ENCODE measurements at regions not wholly inside any gene's neighbourhood (a gene's known extent, or its start where the extent isn't known, plus 50 kb on each side); places are given as distances from the start of the nearest gene placed in this dataset.

DNA sequence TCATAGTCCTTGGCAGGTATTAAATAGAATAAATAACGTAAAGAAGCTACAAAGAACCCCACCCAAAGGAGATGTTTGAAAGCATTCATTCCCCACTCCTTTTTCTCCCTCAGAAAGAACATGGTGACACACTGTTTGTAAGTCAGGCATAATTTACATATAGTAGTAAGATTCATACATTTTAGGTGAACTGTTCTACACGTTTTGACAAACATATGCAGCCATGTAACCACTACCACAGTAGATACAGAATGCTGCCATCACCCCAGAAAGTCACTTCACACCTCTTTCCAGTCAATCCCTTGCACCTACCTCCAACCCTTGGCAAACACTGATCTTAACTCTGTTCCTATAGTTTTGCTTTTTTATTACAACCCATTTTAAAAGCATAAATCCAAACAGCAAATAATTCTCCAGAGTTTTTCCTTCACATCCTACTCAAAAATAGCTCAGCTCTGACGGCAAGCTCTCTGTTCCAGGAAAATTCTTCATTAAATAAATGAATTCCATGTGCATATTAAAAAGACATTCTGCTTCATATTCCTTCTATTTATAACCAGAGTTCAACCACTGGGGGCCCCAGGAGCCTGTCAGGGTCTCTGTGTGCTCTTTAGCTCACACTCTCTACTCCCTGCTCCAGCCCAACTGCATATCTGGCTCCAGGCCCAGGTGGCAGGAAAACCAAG is 258.8 kb downstream of the PLPP3 start:
- 70 to 85% methylated on average over 3 of the region's 3 CpGs for WGBS, 2 experiments
- Histone ChIP-seq H3K4me3 (ENCODE audit: insufficient read depth, low read depth, low read length) (no peak overlapping the region), H3K9me3 (ENCODE audit: control insufficient read depth, low read length) (no peaks in the 10 kb centered on the region), H3K27me3 (ENCODE audit: control insufficient read depth, insufficient read depth, low read length, poor library complexity, severe bottlenecking) (no peaks in the 10 kb centered on the region), H3K36me3 (ENCODE audit: control insufficient read depth, insufficient read depth, low read length) (no peaks in the 10 kb centered on the region), H3K4me1 (ENCODE audit: control insufficient read depth, insufficient read depth, low read length) (no peaks in the 10 kb centered on the region), H3K27ac (ENCODE audit: insufficient read depth, low read depth, low read length, poor library complexity, severe bottlenecking) (no peak overlapping the region)

DNA sequence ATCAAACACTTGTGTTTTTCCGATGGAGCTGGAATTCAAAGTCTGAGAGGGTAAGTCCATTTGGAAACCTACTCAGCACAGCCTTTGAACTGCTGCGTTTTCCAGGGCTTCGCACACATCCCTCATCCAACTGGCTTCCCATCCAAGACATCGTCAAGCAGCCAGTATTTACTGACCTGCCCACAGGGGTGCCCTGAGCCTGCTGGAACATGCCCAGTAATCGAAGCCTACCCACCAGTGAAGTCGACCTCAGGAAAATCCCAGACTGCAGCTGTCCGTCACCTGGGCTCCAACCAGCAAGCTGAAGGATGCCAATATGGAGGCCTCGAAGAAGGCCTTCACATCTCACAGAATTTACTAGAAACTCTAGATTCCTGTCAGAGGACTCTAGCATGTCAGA is 261.6 kb downstream of the PLPP3 start:
- Histone ChIP-seq H3K27me3 (ENCODE audit: control insufficient read depth, insufficient read depth, low read length, poor library complexity, severe bottlenecking) (no peaks in the 10 kb centered on the region), H3K27ac (ENCODE audit: insufficient read depth, low read depth, low read length, poor library complexity, severe bottlenecking) (no peak overlapping the region), H3K4me1 (ENCODE audit: control insufficient read depth, insufficient read depth, low read length) (no peaks in the 10 kb centered on the region), H3K36me3 (ENCODE audit: control insufficient read depth, insufficient read depth, low read length) (no peaks in the 10 kb centered on the region), H3K4me3 (ENCODE audit: insufficient read depth, low read depth, low read length) (no peak overlapping the region), H3K9me3 (ENCODE audit: control insufficient read depth, low read length) (no peaks in the 10 kb centered on the region)
- WGBS, 2 experiments = 95 to 97% methylated on average over 8 of the region's 8 CpGs

DNA sequence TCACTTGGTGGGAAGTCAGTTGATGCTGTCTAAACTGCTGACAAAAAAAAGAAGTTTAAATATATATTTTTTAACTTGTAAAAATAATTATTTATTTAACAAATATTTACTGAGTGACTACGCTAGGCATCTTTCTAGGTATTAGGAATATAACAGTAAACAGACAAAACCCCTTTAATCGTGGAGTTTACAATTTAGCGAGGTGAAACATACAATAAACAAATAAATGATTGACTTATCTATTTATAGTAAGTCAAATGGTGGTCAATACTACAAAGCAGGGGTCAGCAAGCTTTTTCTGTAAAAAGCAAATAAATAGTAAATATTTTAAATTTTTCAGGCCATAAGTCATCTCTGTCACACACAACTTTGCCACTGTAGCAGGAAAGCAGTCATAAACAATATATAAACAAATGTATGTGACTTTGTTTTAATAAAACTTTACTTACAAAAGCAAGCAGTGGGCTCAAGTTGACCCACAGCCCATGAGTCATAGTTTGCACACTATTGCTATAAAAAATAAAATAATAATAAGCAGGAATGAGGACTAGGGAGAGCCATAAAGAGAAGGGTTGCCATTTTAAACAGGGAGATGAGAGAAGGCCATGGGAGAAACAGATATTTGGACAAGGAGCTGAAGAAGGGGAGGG is 263.9 kb downstream of the PLPP3 start:
- H3K9me3 ChIP-seq (ENCODE audit: control insufficient read depth, low read length) = no peaks in the 10 kb centered on the region
- no peak overlapping the region for H3K4me3 ChIP-seq (ENCODE audit: insufficient read depth, low read depth, low read length)
- 100% methylated on average over 2 of the region's 3 CpGs; no CpG with 5 or more reads in 1 of the 2 experiments for WGBS, 2 experiments
- H3K4me1 ChIP-seq (ENCODE audit: control insufficient read depth, insufficient read depth, low read length) = no peaks in the 10 kb centered on the region
- no peak overlapping the region for H3K27ac ChIP-seq (ENCODE audit: insufficient read depth, low read depth, low read length, poor library complexity, severe bottlenecking)
- H3K27me3 ChIP-seq (ENCODE audit: control insufficient read depth, insufficient read depth, low read length, poor library complexity, severe bottlenecking) = no peaks in the 10 kb centered on the region
- H3K36me3 ChIP-seq (ENCODE audit: control insufficient read depth, insufficient read depth, low read length) = no peaks in the 10 kb centered on the region

DNA sequence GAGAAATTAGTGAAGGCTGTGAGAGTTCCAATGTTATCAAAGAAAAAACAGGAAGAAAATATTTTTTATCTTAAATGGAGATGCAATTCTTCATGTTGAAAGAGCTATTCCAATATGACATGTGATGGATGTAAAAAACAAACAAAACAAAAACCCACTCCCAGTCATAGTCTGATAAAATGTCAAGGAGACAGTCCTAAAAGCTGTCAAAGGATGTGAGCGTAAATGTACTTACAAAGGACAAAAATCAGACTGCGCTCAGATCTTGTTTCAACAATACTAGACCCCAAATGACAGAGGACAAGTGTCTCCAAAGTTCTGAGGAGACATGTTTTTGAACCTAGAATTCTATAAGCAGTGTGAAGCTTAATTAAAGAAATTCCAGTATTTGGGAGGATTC is 265.8 kb downstream of the PLPP3 start:
- Histone ChIP-seq H3K9me3 (ENCODE audit: control insufficient read depth, low read length) (no peaks in the 10 kb centered on the region), H3K4me3 (ENCODE audit: insufficient read depth, low read depth, low read length) (no peak overlapping the region), H3K27me3 (ENCODE audit: control insufficient read depth, insufficient read depth, low read length, poor library complexity, severe bottlenecking) (no peaks in the 10 kb centered on the region), H3K36me3 (ENCODE audit: control insufficient read depth, insufficient read depth, low read length) (no peaks in the 10 kb centered on the region), H3K4me1 (ENCODE audit: control insufficient read depth, insufficient read depth, low read length) (no peaks in the 10 kb centered on the region), H3K27ac (ENCODE audit: insufficient read depth, low read depth, low read length, poor library complexity, severe bottlenecking) (no peak overlapping the region)
- 98 to 100% methylated on average over 2 of the region's 2 CpGs for WGBS, 2 experiments

DNA sequence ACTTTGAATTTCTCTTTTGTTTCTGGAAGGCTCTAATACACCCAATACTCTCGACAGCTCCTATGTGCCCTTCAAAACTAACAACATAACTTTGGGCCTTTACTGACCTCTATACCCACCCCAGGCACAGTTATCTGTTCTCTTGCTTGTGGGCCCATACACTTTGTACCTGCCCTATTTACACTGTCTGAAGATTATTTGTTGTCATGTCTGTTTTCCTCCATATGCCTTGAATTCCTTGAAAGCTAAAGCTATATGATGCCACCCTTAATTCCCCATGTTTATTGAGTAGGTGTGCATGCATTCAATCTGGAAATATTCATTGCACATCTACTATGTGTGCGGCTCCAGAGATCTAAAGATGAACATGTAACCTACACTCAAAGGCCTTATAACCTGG is 267.6 kb downstream of the PLPP3 start:
- no peaks in the 10 kb centered on the region for H3K9me3 ChIP-seq (ENCODE audit: control insufficient read depth, low read length)
- WGBS, 2 experiments = 59 to 63% methylated on average over 2 of the region's 2 CpGs
- no peaks in the 10 kb centered on the region for H3K27me3 ChIP-seq (ENCODE audit: control insufficient read depth, insufficient read depth, low read length, poor library complexity, severe bottlenecking)
- no peaks in the 10 kb centered on the region for H3K4me1 ChIP-seq (ENCODE audit: control insufficient read depth, insufficient read depth, low read length)
- H3K36me3 ChIP-seq (ENCODE audit: control insufficient read depth, insufficient read depth, low read length) = no peaks in the 10 kb centered on the region
- H3K27ac ChIP-seq (ENCODE audit: insufficient read depth, low read depth, low read length, poor library complexity, severe bottlenecking) = no peak overlapping the region
- no peak overlapping the region for H3K4me3 ChIP-seq (ENCODE audit: insufficient read depth, low read depth, low read length)

DNA sequence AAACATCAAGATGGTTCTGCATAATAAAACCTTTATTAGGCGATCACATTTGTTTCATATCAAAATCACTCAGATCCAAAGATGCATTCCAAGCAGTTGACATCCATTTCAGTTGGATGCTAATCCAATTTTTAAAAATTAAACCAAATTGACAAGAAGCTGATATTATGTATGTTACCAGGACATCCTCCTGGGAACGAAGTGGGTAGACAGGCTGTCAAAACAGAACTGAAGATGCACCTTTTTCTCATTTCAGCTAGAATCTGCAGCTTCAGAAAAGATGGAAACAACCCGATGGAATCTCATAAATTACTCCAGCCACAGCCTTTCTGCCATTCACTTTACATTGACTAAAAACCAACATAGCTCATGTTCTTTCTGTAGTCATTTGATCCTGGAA is 268.4 kb downstream of the PLPP3 start:
- no peaks in the 10 kb centered on the region for H3K9me3 ChIP-seq (ENCODE audit: control insufficient read depth, low read length)
- no peak overlapping the region for H3K27ac ChIP-seq (ENCODE audit: insufficient read depth, low read depth, low read length, poor library complexity, severe bottlenecking)
- WGBS, 2 experiments = 94 to 95% methylated on average over 3 of the region's 3 CpGs

DNA sequence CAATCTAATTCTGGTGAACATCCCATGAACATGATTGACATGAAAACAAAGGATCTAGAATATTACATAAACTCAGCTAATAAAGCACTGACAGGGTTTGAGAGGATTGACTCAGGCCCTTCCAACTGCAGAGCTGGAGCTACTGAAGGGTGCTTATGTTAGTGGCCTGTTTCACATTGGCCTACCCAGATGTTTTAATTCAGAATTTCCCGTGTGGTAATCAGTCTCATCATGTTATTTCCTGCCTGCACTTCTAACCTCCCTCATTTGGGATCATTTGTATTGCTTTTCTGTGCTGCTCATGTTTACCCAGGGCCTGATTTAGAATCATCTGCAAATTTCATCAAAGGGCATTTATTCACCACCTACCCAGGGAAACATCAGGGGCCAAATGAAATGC is 270.3 kb downstream of the PLPP3 start:
- H3K4me1 ChIP-seq (ENCODE audit: control insufficient read depth, insufficient read depth, low read length) = no peaks in the 10 kb centered on the region
- WGBS, 2 experiments = 92 to 94% methylated on average over 1 of the region's 1 CpG
- no peaks in the 10 kb centered on the region for H3K36me3 ChIP-seq (ENCODE audit: control insufficient read depth, insufficient read depth, low read length)
- H3K27me3 ChIP-seq (ENCODE audit: control insufficient read depth, insufficient read depth, low read length, poor library complexity, severe bottlenecking) = no peaks in the 10 kb centered on the region
- H3K27ac ChIP-seq (ENCODE audit: insufficient read depth, low read depth, low read length, poor library complexity, severe bottlenecking) = no peak overlapping the region
- no peak overlapping the region for H3K4me3 ChIP-seq (ENCODE audit: insufficient read depth, low read depth, low read length)
- H3K9me3 ChIP-seq (ENCODE audit: control insufficient read depth, low read length) = no peaks in the 10 kb centered on the region

More for the DNA sequence above, 268.4 kb downstream of the PLPP3 start:
- Histone ChIP-seq H3K4me1 (ENCODE audit: control insufficient read depth, insufficient read depth, low read length) (no peaks in the 10 kb centered on the region), H3K27me3 (ENCODE audit: control insufficient read depth, insufficient read depth, low read length, poor library complexity, severe bottlenecking) (no peaks in the 10 kb centered on the region), H3K4me3 (ENCODE audit: insufficient read depth, low read depth, low read length) (no peak overlapping the region), H3K36me3 (ENCODE audit: control insufficient read depth, insufficient read depth, low read length) (no peaks in the 10 kb centered on the region)

DNA sequence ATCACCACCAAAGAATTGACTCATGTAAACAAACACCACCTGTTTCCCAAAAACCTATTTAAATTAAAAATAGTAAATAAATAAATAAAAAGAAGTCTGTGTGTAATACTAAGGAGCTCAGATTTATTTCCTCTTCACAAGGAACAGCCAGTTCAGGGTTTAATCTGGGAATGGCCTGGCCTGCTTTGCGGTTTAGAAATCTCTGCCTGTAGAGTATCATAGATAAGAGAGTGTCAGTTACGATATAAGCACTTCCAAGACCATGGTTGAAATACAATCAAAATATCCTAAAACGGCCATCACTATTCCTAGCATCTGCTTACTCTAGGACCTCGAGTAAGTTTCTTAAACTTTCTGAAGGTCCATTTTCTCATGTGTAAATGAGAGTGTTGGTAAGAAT is 274.4 kb downstream of the PLPP3 start:
- Histone ChIP-seq H3K4me3 (ENCODE audit: insufficient read depth, low read depth, low read length) (no peak overlapping the region), H3K4me1 (ENCODE audit: control insufficient read depth, insufficient read depth, low read length) (no peaks in the 10 kb centered on the region), H3K36me3 (ENCODE audit: control insufficient read depth, insufficient read depth, low read length) (no peaks in the 10 kb centered on the region), H3K27ac (ENCODE audit: insufficient read depth, low read depth, low read length, poor library complexity, severe bottlenecking) (no peak overlapping the region), H3K9me3 (ENCODE audit: control insufficient read depth, low read length) (no peaks in the 10 kb centered on the region), H3K27me3 (ENCODE audit: control insufficient read depth, insufficient read depth, low read length, poor library complexity, severe bottlenecking) (no peaks in the 10 kb centered on the region)
- 97 to 100% methylated on average over 4 of the region's 4 CpGs for WGBS, 2 experiments

DNA sequence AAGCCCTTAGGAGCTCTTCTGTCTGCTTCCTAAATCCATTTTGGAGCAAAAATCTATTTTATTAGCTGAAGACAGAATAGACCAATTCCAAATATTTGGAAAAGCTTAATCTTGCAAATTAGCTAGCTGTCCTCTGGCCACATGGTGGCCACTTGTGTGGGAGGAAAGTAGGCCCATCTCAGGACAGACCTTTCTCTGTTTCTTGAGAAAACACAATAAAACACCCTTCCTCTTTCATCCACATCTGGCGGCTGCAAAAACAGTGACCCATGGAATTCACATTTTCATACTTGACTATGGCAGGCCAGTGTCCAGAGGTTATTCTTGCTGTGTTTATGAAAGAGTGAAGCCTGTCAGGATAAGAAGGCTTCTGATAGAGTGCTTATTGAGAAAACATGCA is 275.6 kb downstream of the PLPP3 start:
- Histone ChIP-seq H3K36me3 (ENCODE audit: control insufficient read depth, insufficient read depth, low read length) (no peaks in the 10 kb centered on the region), H3K27ac (ENCODE audit: insufficient read depth, low read depth, low read length, poor library complexity, severe bottlenecking) (no peak overlapping the region), H3K4me1 (ENCODE audit: control insufficient read depth, insufficient read depth, low read length) (no peaks in the 10 kb centered on the region), H3K27me3 (ENCODE audit: control insufficient read depth, insufficient read depth, low read length, poor library complexity, severe bottlenecking) (no peaks in the 10 kb centered on the region), H3K9me3 (ENCODE audit: control insufficient read depth, low read length) (no peaks in the 10 kb centered on the region), H3K4me3 (ENCODE audit: insufficient read depth, low read depth, low read length) (no peak overlapping the region)
- 90 to 100% methylated on average over 1 of the region's 1 CpG for WGBS, 2 experiments

DNA sequence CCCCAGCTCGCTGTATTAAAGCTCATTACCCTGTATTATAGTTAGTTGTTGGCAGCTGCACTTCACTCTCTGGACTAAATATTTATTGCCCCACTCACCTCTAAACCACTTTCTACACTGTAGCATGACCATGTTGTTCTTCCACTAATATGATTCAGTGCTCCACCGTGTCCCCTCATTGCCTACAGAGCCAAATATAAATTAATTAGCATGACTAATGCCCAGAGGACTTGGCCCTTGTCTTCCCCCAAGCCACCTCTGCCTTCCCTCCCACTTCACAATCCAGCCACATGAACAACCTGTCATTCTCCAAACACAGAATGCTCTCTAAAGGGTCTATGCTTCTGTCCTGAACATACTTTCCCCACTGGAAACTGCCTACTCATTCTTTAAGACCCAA is 276.5 kb downstream of the PLPP3 start:
- H3K9me3 ChIP-seq (ENCODE audit: control insufficient read depth, low read length) = no peaks in the 10 kb centered on the region
- no peak overlapping the region for H3K27ac ChIP-seq (ENCODE audit: insufficient read depth, low read depth, low read length, poor library complexity, severe bottlenecking)
- no peak overlapping the region for H3K4me3 ChIP-seq (ENCODE audit: insufficient read depth, low read depth, low read length)
- no peaks in the 10 kb centered on the region for H3K27me3 ChIP-seq (ENCODE audit: control insufficient read depth, insufficient read depth, low read length, poor library complexity, severe bottlenecking)
- H3K4me1 ChIP-seq (ENCODE audit: control insufficient read depth, insufficient read depth, low read length) = no peaks in the 10 kb centered on the region
- 95 to 96% methylated on average over 2 of the region's 2 CpGs for WGBS, 2 experiments
- no peaks in the 10 kb centered on the region for H3K36me3 ChIP-seq (ENCODE audit: control insufficient read depth, insufficient read depth, low read length)

Data from ectodermal cell (in vitro differentiated cells).